RWPE1 (cell line): ENCODE measurements at regions not wholly inside any gene's neighbourhood (a gene's known extent, or its start where the extent isn't known, plus 50 kb on each side); places are given as distances from the start of the nearest gene placed in this dataset.

ENCODE experiments used
- CTCF ChIA-PET: fragments of 350-600 bp; sonication (Branson Sonifier 250); formaldehyde crosslinking; extraction: SDS; loops from one replicate; lab custom pipeline; 2021; lab: Yijun Ruan, JAX
- POLR2A ChIA-PET: fragments of 400-600 bp; formaldehyde crosslinking; extraction: SDS; loops from one replicate; lab custom pipeline; 2020; ENCODE audit warnings: antibody characterized with exemption; ENCODE audit not compliant: low non-redundant PET; lab: Yijun Ruan, JAX
- DNase-seq: peaks from one replicate; pipeline ENCODE4 v3.0.0; 2012; ENCODE audit warnings: low spot score
- H3K27ac ChIP-seq: fragments of 450-650 bp; 2 replicates; pipeline ENCODE4 v1.5.1; 2017
- CTCF ChIP-seq: fragments of 450-650 bp; conservative IDR thresholded peaks from 2 replicates; pipeline ENCODE4 v1.5.1; 2017; ENCODE audit warnings: low read depth, mild to moderate bottlenecking

GRCh38 chr17:34840750-34841149 is 120.5 kb downstream of the CCT6B start:
- CTCF ChIA-PET, result interaction anchor here (0.6 kb wide), 1 partner anchor 65 kb away, joined by 3 read pairs; no protein-coding TSS in a partner anchor
- POLR2A ChIA-PET, result no interaction called here
- no peak for DNase-seq
- no peak for TF ChIP-seq CTCF
- H3K27ac ChIP-seq, result no peak overlapping the region

GRCh38 chr17:34837876-34838478 is 123.3 kb downstream of the CCT6B start:
- no peak for TF ChIP-seq CTCF
- ChIA-PET POLR2A (no interaction called here), CTCF (no interaction called here)
- no peak for DNase-seq
- H3K27ac ChIP-seq, result no peak overlapping the region

GRCh38 chr17:34832376-34832775 is 128.9 kb downstream of the CCT6B start:
- POLR2A ChIA-PET, result no interaction called here
- CTCF ChIA-PET, result no interaction called here
- H3K27ac ChIP-seq, result no peak overlapping the region
- no peak for DNase-seq
- no peak for TF ChIP-seq CTCF

GRCh38 chr17:34827008-34827407 is 134.3 kb downstream of the CCT6B start:
- DNase-seq, result no peak
- ChIA-PET POLR2A (no interaction called here), CTCF (interaction anchor here (0.7 kb wide), 1 partner anchor 154 kb away, joined by 3 read pairs; no protein-coding TSS in a partner anchor)
- TF ChIP-seq CTCF, result no peak
- H3K27ac ChIP-seq, result no peak overlapping the region

GRCh38 chr17:34826332-34826731 is 134.9 kb downstream of the CCT6B start:
- H3K27ac ChIP-seq, result no peak overlapping the region
- ChIA-PET POLR2A (no interaction called here), CTCF (interaction anchor here (0.5 to 0.7 kb wide), 2 partner anchors 154 to 309 kb away, joined by 3 read pairs; no protein-coding TSS in a partner anchor)
- no peak for TF ChIP-seq CTCF
- DNase-seq, result peak; percentile 58

GRCh38 chr17:34825884-34826283 is 135.4 kb downstream of the CCT6B start:
- CTCF ChIA-PET, result interaction anchor here (0.5 kb wide), 2 partner anchors 53 to 308 kb away, joined by 3 read pairs; no protein-coding TSS in a partner anchor

More at GRCh38 chr17:34825884-34826283, 135.4 kb downstream of the CCT6B start:
- H3K27ac ChIP-seq, result no peak overlapping the region
- POLR2A ChIA-PET, result no interaction called here
- DNase-seq, result no peak
- TF ChIP-seq CTCF, result no peak
